ENCODE measurements at regions not wholly inside any gene's neighbourhood (a gene's known extent, or its start where the extent isn't known, plus 50 kb on each side); places are given as distances from the start of the nearest gene placed in this dataset.

- Histone ChIP-seq H2AFZ (no peak overlapping the region), H3K27me3 (replicated peaks; ENCODE audit: insufficient read depth) (no peaks in the 10 kb centered on the region), H3K4me1 (ENCODE audit: insufficient read depth) (no peaks in the 10 kb centered on the region), H3K9me2 (ENCODE audit: insufficient read depth) (no peaks in the 10 kb centered on the region), H3K9me3 (ENCODE audit: low read depth) (no peaks in the 10 kb centered on the region), H3K79me2 (ENCODE audit: insufficient read depth) (no peaks in the 10 kb centered on the region), H3F3A (ENCODE audit: insufficient read depth) (no peaks in the 10 kb centered on the region), H3K9ac (no peak overlapping the region), H4K20me1 (ENCODE audit: insufficient read depth) (no peaks in the 10 kb centered on the region), H3K4me2 (ENCODE audit: unreplicated experiment) (no peak overlapping the region), H3K4me3 (no peak overlapping the region), H3K27ac (no peak overlapping the region), H3K36me3 (ENCODE audit: low read depth) (no peaks in the 10 kb centered on the region)
- 18 to 24% methylated on average over 4 of the region's 4 CpGs for WGBS, 2 experiments (ENCODE audit: low coverage in 1 of 2, low lambda C conversion rate in 2 of 2, missing lambda C conversion rate in 2 of 2)
- no peak for DNase-seq
- in situ Hi-C loops (cut with MboI), result no loop called here
- TF ChIP-seq EZH2phosphoT487 (IDR thresholded peaks at IDR 0.05; ENCODE audit: insufficient read depth, low read depth), result no peak
- no peak for TF ChIP-seq EZH2 (IDR thresholded peaks at IDR 0.05; ENCODE audit: insufficient read depth, poor library complexity, severe bottlenecking)
These were observed 758.2 kb downstream of the TBC1D32 start for GRCh38 chr6:120576061-120576460.

DNA sequence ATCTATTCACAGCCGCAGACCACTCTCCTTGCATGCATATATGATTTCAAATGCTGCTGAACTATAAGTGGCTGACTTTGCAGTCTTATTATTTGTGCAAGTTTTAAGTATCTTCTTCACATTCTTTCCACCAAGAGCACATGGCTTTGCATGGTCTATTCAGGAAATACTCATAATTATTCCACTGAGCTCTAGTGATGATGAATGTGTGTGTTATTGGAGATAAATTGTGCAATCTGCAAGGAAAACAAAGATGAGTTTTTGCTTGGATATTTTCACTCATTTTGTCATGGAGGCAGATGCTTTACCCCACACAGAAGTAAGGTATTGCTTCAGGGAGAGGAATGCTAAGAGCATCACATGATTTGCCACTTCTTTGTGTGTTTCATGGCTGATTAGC lies 764.6 kb downstream of the TBC1D32 start:
- TF ChIP-seq EZH2phosphoT487 (IDR thresholded peaks at IDR 0.05; ENCODE audit: insufficient read depth, low read depth), result no peak
- no peak for TF ChIP-seq EZH2 (IDR thresholded peaks at IDR 0.05; ENCODE audit: insufficient read depth, poor library complexity, severe bottlenecking)
- Histone ChIP-seq H3K9me3 (ENCODE audit: low read depth) (peaks cover 3% of the 10 kb centered on the region), H3K27ac (no peak overlapping the region), H3K4me1 (ENCODE audit: insufficient read depth) (no peaks in the 10 kb centered on the region), H3K36me3 (ENCODE audit: low read depth) (no peaks in the 10 kb centered on the region), H4K20me1 (ENCODE audit: insufficient read depth) (no peaks in the 10 kb centered on the region), H3K9ac (no peak overlapping the region), H3K4me2 (ENCODE audit: unreplicated experiment) (no peak overlapping the region), H3K27me3 (replicated peaks; ENCODE audit: insufficient read depth) (no peaks in the 10 kb centered on the region), H3K79me2 (ENCODE audit: insufficient read depth) (no peaks in the 10 kb centered on the region), H3K9me2 (ENCODE audit: insufficient read depth) (no peaks in the 10 kb centered on the region), H2AFZ (no peak overlapping the region), H3K4me3 (no peak overlapping the region), H3F3A (ENCODE audit: insufficient read depth) (no peaks in the 10 kb centered on the region)
- in situ Hi-C loops (cut with MboI), result no loop called here
- DNase-seq, result no peak
- WGBS, 2 experiments (ENCODE audit: low coverage in 1 of 2, low lambda C conversion rate in 2 of 2, missing lambda C conversion rate in 2 of 2), result 17 to 23% methylated on average over 1 of the region's 1 CpG

GRCh38 chr6:120564779-120565178 lies 769.5 kb downstream of the TBC1D32 start:
- H4K20me1 ChIP-seq (ENCODE audit: insufficient read depth), result no peaks in the 10 kb centered on the region
- no peak overlapping the region for H3K4me3 ChIP-seq
- no peaks in the 10 kb centered on the region for H3F3A ChIP-seq (ENCODE audit: insufficient read depth)
- no peak for DNase-seq
- in situ Hi-C loops (cut with MboI), result no loop called here
- H3K79me2 ChIP-seq (ENCODE audit: insufficient read depth), result no peaks in the 10 kb centered on the region
- H3K9me3 ChIP-seq (ENCODE audit: low read depth), result no peaks in the 10 kb centered on the region
- no peak overlapping the region for H3K4me2 ChIP-seq (ENCODE audit: unreplicated experiment)
- WGBS, 2 experiments (ENCODE audit: low coverage in 1 of 2, low lambda C conversion rate in 2 of 2, missing lambda C conversion rate in 2 of 2), result 24 to 27% methylated on average over 3 of the region's 3 CpGs
- no peak overlapping the region for H2AFZ ChIP-seq
- H3K36me3 ChIP-seq (ENCODE audit: low read depth), result no peaks in the 10 kb centered on the region
- H3K4me1 ChIP-seq (ENCODE audit: insufficient read depth), result no peaks in the 10 kb centered on the region
- no peaks in the 10 kb centered on the region for H3K27me3 ChIP-seq (replicated peaks; ENCODE audit: insufficient read depth)
- no peak overlapping the region for H3K9ac ChIP-seq
- no peak overlapping the region for H3K27ac ChIP-seq
- TF ChIP-seq EZH2 (IDR thresholded peaks at IDR 0.05; ENCODE audit: insufficient read depth, poor library complexity, severe bottlenecking), result no peak
- H3K9me2 ChIP-seq (ENCODE audit: insufficient read depth), result no peaks in the 10 kb centered on the region

- Histone ChIP-seq H3K9me2 (ENCODE audit: insufficient read depth) (no peaks in the 10 kb centered on the region), H3K4me3 (no peak overlapping the region)
- 23 to 32% methylated on average over 2 of the region's 2 CpGs for WGBS, 2 experiments (ENCODE audit: low coverage in 1 of 2, low lambda C conversion rate in 2 of 2, missing lambda C conversion rate in 2 of 2)
These were observed 776.0 kb downstream of the TBC1D32 start for GRCh38 chr6:120558294-120558693.

DNA sequence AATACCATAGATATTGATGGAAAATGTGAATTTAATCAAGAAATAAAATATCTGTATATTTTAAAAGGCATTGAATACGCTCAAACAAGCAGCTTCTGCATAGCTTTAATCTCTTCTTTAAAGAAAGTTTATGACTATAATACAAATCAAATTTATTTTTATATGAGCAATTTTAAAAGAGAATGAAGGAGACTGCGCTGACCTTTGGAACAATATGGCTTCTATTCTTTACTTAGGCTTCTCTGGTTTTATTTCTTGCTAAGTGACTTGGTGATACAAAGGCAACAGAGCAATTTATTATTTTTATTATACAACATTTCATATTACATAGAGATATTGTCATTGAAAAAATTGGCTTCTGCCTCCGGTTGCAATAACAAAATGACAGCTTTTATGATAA lies 776.7 kb downstream of the TBC1D32 start:
- Histone ChIP-seq H3K4me1 (ENCODE audit: insufficient read depth) (no peaks in the 10 kb centered on the region), H4K20me1 (ENCODE audit: insufficient read depth) (no peaks in the 10 kb centered on the region), H3K4me3 (no peak overlapping the region), H3K27me3 (replicated peaks; ENCODE audit: insufficient read depth) (no peaks in the 10 kb centered on the region), H3K27ac (no peak overlapping the region), H3K36me3 (ENCODE audit: low read depth) (no peaks in the 10 kb centered on the region), H3K79me2 (ENCODE audit: insufficient read depth) (no peaks in the 10 kb centered on the region), H3K9ac (no peak overlapping the region), H3F3A (ENCODE audit: insufficient read depth) (no peaks in the 10 kb centered on the region), H3K9me3 (ENCODE audit: low read depth) (no peaks in the 10 kb centered on the region), H3K9me2 (ENCODE audit: insufficient read depth) (no peaks in the 10 kb centered on the region), H2AFZ (no peak overlapping the region), H3K4me2 (ENCODE audit: unreplicated experiment) (no peak overlapping the region)
- DNase-seq, result no peak
- TF ChIP-seq EZH2phosphoT487 (IDR thresholded peaks at IDR 0.05; ENCODE audit: insufficient read depth, low read depth), result no peak
- no peak for TF ChIP-seq EZH2 (IDR thresholded peaks at IDR 0.05; ENCODE audit: insufficient read depth, poor library complexity, severe bottlenecking)
- 17% methylated on average over 3 of the region's 3 CpGs for WGBS, 2 experiments (ENCODE audit: low coverage in 1 of 2, low lambda C conversion rate in 2 of 2, missing lambda C conversion rate in 2 of 2)
- in situ Hi-C loops (cut with MboI), result no loop called here

More at GRCh38 chr6:120558294-120558693, 776.0 kb downstream of the TBC1D32 start:
- Histone ChIP-seq H3K9ac (no peak overlapping the region), H4K20me1 (ENCODE audit: insufficient read depth) (no peaks in the 10 kb centered on the region), H3K27ac (no peak overlapping the region), H2AFZ (no peak overlapping the region), H3K36me3 (ENCODE audit: low read depth) (no peaks in the 10 kb centered on the region), H3K79me2 (ENCODE audit: insufficient read depth) (no peaks in the 10 kb centered on the region), H3K4me1 (ENCODE audit: insufficient read depth) (no peaks in the 10 kb centered on the region), H3K9me3 (ENCODE audit: low read depth) (no peaks in the 10 kb centered on the region), H3F3A (ENCODE audit: insufficient read depth) (no peaks in the 10 kb centered on the region), H3K27me3 (replicated peaks; ENCODE audit: insufficient read depth) (no peaks in the 10 kb centered on the region), H3K4me2 (ENCODE audit: unreplicated experiment) (no peak overlapping the region)
- in situ Hi-C loops (cut with MboI), result no loop called here
- no peak for TF ChIP-seq EZH2phosphoT487 (IDR thresholded peaks at IDR 0.05; ENCODE audit: insufficient read depth, low read depth)
- no peak for TF ChIP-seq EZH2 (IDR thresholded peaks at IDR 0.05; ENCODE audit: insufficient read depth, poor library complexity, severe bottlenecking)
- DNase-seq, result no peak
